ENCODE measurements at regions not wholly inside any gene's neighbourhood (a gene's known extent, or its start where the extent isn't known, plus 50 kb on each side); places are given as distances from the start of the nearest gene placed in this dataset.

GRCh38 chr12:68453278-68453677 is 121.1 kb upstream of the MDM1 start (continued):
- TF ChIP-seq TSHZ1 (tag by site-specific recombination; IDR thresholded peaks at IDR 0.05; ENCODE audit: borderline replicate concordance): no peak
- TF ChIP-seq ZNF785 (tag by site-specific recombination; IDR thresholded peaks at IDR 0.05): no peak
- no peak for TF ChIP-seq ZNF211 (tag by site-specific recombination; IDR thresholded peaks at IDR 0.05; ENCODE audit: low read depth)

- POLR2A ChIA-PET: no interaction called here
- no peaks in the 10 kb centered on the region for H3K9me3 ChIP-seq (ENCODE audit: control insufficient read depth, insufficient read depth, low read depth, low read length)
- no peak overlapping the region for H3K4me3 ChIP-seq (ENCODE audit: low read depth, low read length)
- H3K4me1 ChIP-seq (ENCODE audit: control insufficient read depth, insufficient read depth, low read length): peaks cover 11% of the 10 kb centered on the region
- H3K27ac ChIP-seq (ENCODE audit: extremely low read depth, low read depth, low read length): no peak overlapping the region
- H3K36me3 ChIP-seq (ENCODE audit: control insufficient read depth in 2 of 2, insufficient read depth in 1 of 2, low read length in 2 of 2): no peaks in the 10 kb centered on the region
- TF ChIP-seq ZNF785 (tag by site-specific recombination; IDR thresholded peaks at IDR 0.05): no peak
- TF ChIP-seq RBAK (tag by site-specific recombination; IDR thresholded peaks at IDR 0.05): no peak
- no peak for TF ChIP-seq ZNF335 (tag by site-specific recombination; conservative IDR thresholded peaks at IDR 0.05)
- no peak for TF ChIP-seq ZNF174 (tag by site-specific recombination; IDR thresholded peaks at IDR 0.05)
- TF ChIP-seq SETDB1 (IDR thresholded peaks at IDR 0.05; ENCODE audit: insufficient read length, low read length): no peak
- TF ChIP-seq ZNF341 (tag by site-specific recombination; IDR thresholded peaks at IDR 0.05; ENCODE audit: low read depth): no peak
- no peak for TF ChIP-seq GLI4 (tag by site-specific recombination; IDR thresholded peaks at IDR 0.05)
- no peak for TF ChIP-seq ZNF362 (tag by site-specific recombination; IDR thresholded peaks at IDR 0.05)
- no peak for TF ChIP-seq ZNF518A (tag by site-specific recombination; conservative IDR thresholded peaks at IDR 0.05; ENCODE audit: low read depth)
- TF ChIP-seq ZNF707 (tag by site-specific recombination; IDR thresholded peaks at IDR 0.05): no peak
- no peak for TF ChIP-seq ZNF426 (tag by site-specific recombination; IDR thresholded peaks at IDR 0.05)
- TF ChIP-seq KLF8 (tag by site-specific recombination; IDR thresholded peaks at IDR 0.05): no peak
- no peak for TF ChIP-seq GFI1B (tag by site-specific recombination; IDR thresholded peaks at IDR 0.05)
- TF ChIP-seq ZIC2 (tag by site-specific recombination; IDR thresholded peaks at IDR 0.05): no peak
- CTCF ChIA-PET: interaction anchor here (0.9 kb wide), 1 partner anchor 14 kb away, joined by 3 read pairs; no protein-coding TSS in a partner anchor
Measured at GRCh38 chr12:68453876-68454275, 121.7 kb upstream of the MDM1 start.

Measured in HEK293 (cell line).